HEK293T (cell line): ENCODE measurements at regions not wholly inside any gene's neighbourhood (a gene's known extent, or its start where the extent isn't known, plus 50 kb on each side); places are given as distances from the start of the nearest gene placed in this dataset.

Source experiments
- CTCF ChIA-PET: fragments of 350-600 bp; formaldehyde crosslinking; extraction: SDS; loops from one replicate; lab custom pipeline; 2021; ENCODE audit warnings: antibody characterized with exemption, inconsistent platforms; lab: Yijun Ruan, JAX
- POLR2A ChIA-PET: fragments of 350-600 bp; formaldehyde crosslinking; extraction: SDS; loops from one replicate; lab custom pipeline; 2020; ENCODE audit warnings: antibody characterized with exemption, inconsistent platforms; lab: Yijun Ruan, JAX
- DNase-seq: peaks from one replicate; pipeline ENCODE4 v3.0.0; 2012; ENCODE audit warnings: mixed read lengths; ENCODE audit errors: extremely low spot score
- ARNT ChIP-seq: fragments of 450-650 bp; IDR thresholded peaks from 2 replicates; pipeline ENCODE4 v1.6.1; 2017; ENCODE audit warnings: mild to moderate bottlenecking
- BHLHE40 ChIP-seq: fragments of 450-650 bp; IDR thresholded peaks from 2 replicates; pipeline ENCODE4 v1.6.1; 2016; ENCODE audit warnings: mild to moderate bottlenecking, moderate library complexity, borderline replicate concordance
- CTBP1 ChIP-seq: fragments of 450-650 bp; IDR thresholded peaks from 2 replicates; pipeline ENCODE4 v1.6.1; 2016; ENCODE audit warnings: borderline replicate concordance
- ELF4 ChIP-seq: fragments of 450-650 bp; IDR thresholded peaks from 2 replicates; pipeline ENCODE4 v1.6.1; 2017; ENCODE audit warnings: antibody characterized with exemption
- FOXA1 ChIP-seq: fragments of 450-650 bp; IDR thresholded peaks from 2 replicates; pipeline ENCODE4 v1.6.1; 2016; ENCODE audit warnings: mild to moderate bottlenecking
- FOXK2 ChIP-seq: fragments of 450-650 bp; IDR thresholded peaks from 2 replicates; pipeline ENCODE4 v1.6.1; 2016; ENCODE audit warnings: mild to moderate bottlenecking
- FOXM1 ChIP-seq: fragments of 450-650 bp; IDR thresholded peaks from 2 replicates; pipeline ENCODE4 v1.6.1; 2017; ENCODE audit warnings: mild to moderate bottlenecking, borderline replicate concordance
- HDGF ChIP-seq: fragments of 450-650 bp; IDR thresholded peaks from 2 replicates; pipeline ENCODE4 v1.6.1; 2017; ENCODE audit warnings: antibody characterized with exemption, borderline replicate concordance
- L3MBTL2 ChIP-seq: fragments of 450-650 bp; conservative IDR thresholded peaks from 2 replicates; pipeline ENCODE4 v1.6.1; 2016; ENCODE audit warnings: mild to moderate bottlenecking
- LEF1 ChIP-seq: fragments of 450-650 bp; IDR thresholded peaks from 2 replicates; pipeline ENCODE4 v1.6.1; 2017; ENCODE audit warnings: mild to moderate bottlenecking, borderline replicate concordance
- NFRKB ChIP-seq: fragments of 450-650 bp; IDR thresholded peaks from 2 replicates; pipeline ENCODE4 v1.6.1; 2016; ENCODE audit warnings: mild to moderate bottlenecking, moderate library complexity
- SP1 ChIP-seq: fragments of 450-650 bp; IDR thresholded peaks from 2 replicates; pipeline ENCODE4 v1.6.1; 2017
- SUZ12 ChIP-seq: fragments of 450-650 bp; IDR thresholded peaks from 2 replicates; pipeline ENCODE4 v1.6.1; 2016; ENCODE audit warnings: mild to moderate bottlenecking
- TARDBP ChIP-seq: fragments of 450-650 bp; IDR thresholded peaks from 2 replicates; pipeline ENCODE4 v1.6.1; 2016
- ZNF384 ChIP-seq: fragments of 450-650 bp; IDR thresholded peaks from 2 replicates; pipeline ENCODE4 v1.6.1; 2016
- TF ChIP-seq, protein P1 (sequence below): fragments of 450-650 bp; IDR thresholded peaks from 2 replicates; pipeline ENCODE4 v1.6.1; 2016

GRCh38 chr5:159671886-159672285, 244.4 kb upstream of the ADRA1B start:
- ChIA-PET CTCF (interaction anchor here (0.6 kb wide), 1 partner anchor 156 kb away, joined by 6 read pairs; no protein-coding TSS in a partner anchor), POLR2A (no interaction called here)
- DNase-seq: no peak
- TF ChIP-seq FOXK2: no peak
- TF ChIP-seq FOXM1: no peak
- TF ChIP-seq L3MBTL2: no peak
- no peak for TF ChIP-seq ARNT
- TF ChIP-seq BHLHE40: no peak
- TF ChIP-seq TARDBP: no peak
- TF ChIP-seq SUZ12: no peak
- TF ChIP-seq ZNF384: no peak
- TF ChIP-seq SP1: no peak
- TF ChIP-seq NFRKB: no peak
- no peak for TF ChIP-seq FOXA1
- no peak for TF ChIP-seq CTBP1

GRCh38 chr5:159673538-159673937, 242.7 kb upstream of the ADRA1B start:
- no peak for DNase-seq
- TF ChIP-seq ARNT (no peak), BHLHE40 (no peak), SUZ12 (no peak), ELF4 (no peak), FOXA1 (no peak), CTBP1 (no peak), HDGF (no peak), FOXM1 (no peak), SP1 (no peak), L3MBTL2 (no peak), FOXK2 (no peak), TARDBP (no peak), ZNF384 (no peak), NFRKB (no peak), LEF1 (no peak)
- TF ChIP-seq, protein P1, sequence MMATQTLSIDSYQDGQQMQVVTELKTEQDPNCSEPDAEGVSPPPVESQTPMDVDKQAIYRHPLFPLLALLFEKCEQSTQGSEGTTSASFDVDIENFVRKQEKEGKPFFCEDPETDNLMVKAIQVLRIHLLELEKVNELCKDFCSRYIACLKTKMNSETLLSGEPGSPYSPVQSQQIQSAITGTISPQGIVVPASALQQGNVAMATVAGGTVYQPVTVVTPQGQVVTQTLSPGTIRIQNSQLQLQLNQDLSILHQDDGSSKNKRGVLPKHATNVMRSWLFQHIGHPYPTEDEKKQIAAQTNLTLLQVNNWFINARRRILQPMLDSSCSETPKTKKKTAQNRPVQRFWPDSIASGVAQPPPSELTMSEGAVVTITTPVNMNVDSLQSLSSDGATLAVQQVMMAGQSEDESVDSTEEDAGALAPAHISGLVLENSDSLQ: no peak
- CTCF ChIA-PET: no interaction called here
- POLR2A ChIA-PET: no interaction called here

DNA sequence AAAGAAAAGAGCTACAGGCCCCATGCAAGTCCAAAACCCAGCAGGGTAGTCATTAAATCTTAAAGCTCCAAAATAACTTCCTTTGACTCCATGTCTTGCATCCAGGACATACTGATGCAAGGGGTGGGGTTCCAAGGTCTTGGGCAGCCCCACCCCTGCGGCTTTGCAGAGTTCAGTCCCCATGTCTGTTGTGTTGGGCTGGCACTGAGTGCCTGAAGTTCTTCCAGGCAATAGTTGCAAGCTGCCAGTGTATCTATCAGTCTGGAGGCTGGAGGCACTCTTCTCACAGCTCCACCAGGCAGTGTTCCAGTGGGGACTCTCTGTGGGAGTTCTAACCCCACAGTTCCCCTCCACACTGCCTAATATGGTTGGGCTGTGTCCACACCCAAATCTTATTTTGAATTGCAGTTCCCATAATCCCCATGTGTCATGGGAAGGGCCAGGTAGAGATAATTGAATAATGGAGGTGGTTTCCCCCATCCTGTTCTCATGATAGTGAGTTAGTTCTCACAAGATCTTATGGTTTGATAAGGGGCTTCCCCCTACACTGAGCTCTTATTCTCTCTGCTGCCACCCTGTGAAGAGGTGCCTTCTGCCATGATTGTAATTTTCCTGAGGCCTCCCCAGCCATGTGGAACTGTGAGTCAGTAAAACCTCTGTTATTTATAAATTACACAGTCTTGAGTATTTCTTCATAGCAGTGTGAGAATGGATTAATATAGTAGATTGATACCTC, 237.5 kb upstream of the ADRA1B start:
- ChIA-PET CTCF (no interaction called here), POLR2A (no interaction called here)
- no peak for DNase-seq
- TF ChIP-seq TARDBP (no peak), FOXM1 (no peak), ZNF384 (no peak), SP1 (no peak), FOXA1 (no peak), CTBP1 (no peak), L3MBTL2 (no peak), LEF1 (no peak), ELF4 (no peak)
- TF ChIP-seq, protein P1: no peak

DNA sequence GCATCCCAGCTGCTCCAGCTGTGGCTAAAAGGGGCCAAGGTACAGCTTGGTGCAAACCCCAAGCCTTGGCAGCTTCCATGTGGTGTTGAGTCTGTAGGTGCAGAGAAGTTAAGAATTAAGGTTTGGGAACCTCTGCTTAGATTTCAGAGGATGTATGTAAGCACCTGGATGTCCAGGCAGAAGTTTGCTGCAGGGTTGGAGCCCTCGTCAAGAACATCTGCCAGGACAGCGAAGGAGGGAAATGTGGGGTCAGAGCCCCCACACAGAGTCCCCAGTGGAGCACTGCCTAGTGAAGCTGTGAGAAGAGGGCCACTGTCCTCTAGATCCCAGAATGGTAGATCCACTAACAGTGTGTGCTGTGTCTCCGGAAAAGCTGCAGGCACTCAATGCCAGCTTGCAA, 236.2 kb upstream of the ADRA1B start:
- ChIA-PET CTCF (no interaction called here), POLR2A (no interaction called here)
- no peak for DNase-seq
- no peak for TF ChIP-seq LEF1
- TF ChIP-seq BHLHE40: no peak
- no peak for TF ChIP-seq ARNT
- no peak for TF ChIP-seq SUZ12
- TF ChIP-seq HDGF: no peak
- no peak for TF ChIP-seq FOXM1
- no peak for TF ChIP-seq L3MBTL2
- TF ChIP-seq NFRKB: no peak
- TF ChIP-seq, protein P1: no peak

GRCh38 chr5:159681661-159682060, 234.6 kb upstream of the ADRA1B start:
- no peak for DNase-seq
- TF ChIP-seq NFRKB (no peak), FOXA1 (no peak), HDGF (no peak), CTBP1 (no peak), SP1 (no peak), L3MBTL2 (no peak), ZNF384 (no peak), ARNT (no peak), ELF4 (no peak), SUZ12 (no peak), TARDBP (no peak), LEF1 (no peak), FOXM1 (no peak), BHLHE40 (no peak), FOXK2 (no peak)
- TF ChIP-seq, protein P1: no peak
- ChIA-PET CTCF (no interaction called here), POLR2A (no interaction called here)
